EL (cell line): ENCODE measurements at regions not wholly inside any gene's neighbourhood (a gene's known extent, or its start where the extent isn't known, plus 50 kb on each side); places are given as distances from the start of the nearest gene placed in this dataset.

Source experiments
- DNase-seq: peaks from one replicate; pipeline ENCODE4 v3.0.0-alpha.2; 2016

GRCh38 chr4:133096972-133097371, 52.1 kb upstream of the PCDH10 start:
- no peak for DNase-seq
